Nephron progenitor cell (in vitro differentiated cells): ENCODE measurements at regions not wholly inside any gene's neighbourhood (a gene's known extent, or its start where the extent isn't known, plus 50 kb on each side); places are given as distances from the start of the nearest gene placed in this dataset.
A peak's percentile ranks its signal among the peaks of the same experiment; 100 is the strongest.

Source experiments
- DNase-seq: peaks from one replicate; pipeline ENCODE4 v3.0.0; 2021
- H3K27ac Mint-ChIP-seq: 2 replicates; pipeline ENCODE4 v1.8.0; 2021; ENCODE audit warnings: mild to moderate bottlenecking, moderate library complexity, mixed read lengths
- H3K27me3 Mint-ChIP-seq: 2 replicates; pipeline ENCODE4 v1.8.0; 2021; ENCODE audit warnings: mild to moderate bottlenecking, low read depth, mixed read lengths; ENCODE audit not compliant: poor library complexity
- H3K36me3 Mint-ChIP-seq: 2 replicates; pipeline ENCODE4 v1.8.0; 2021; ENCODE audit warnings: low read depth, mixed read lengths
- H3K4me1 Mint-ChIP-seq: 2 replicates; pipeline ENCODE4 v1.8.0; 2021; ENCODE audit warnings: mixed read lengths
- H3K4me3 Mint-ChIP-seq: 2 replicates; pipeline ENCODE4 v1.8.0; 2021; ENCODE audit warnings: mild to moderate bottlenecking, moderate library complexity, mixed read lengths
- H3K9me3 Mint-ChIP-seq: 2 replicates; pipeline ENCODE4 v1.8.0; 2021; ENCODE audit warnings: mild to moderate bottlenecking, moderate library complexity, mixed read lengths
- CTCF ChIP-seq: fragments of 200-600 bp; sonication (generic); IDR thresholded peaks from 2 replicates; pipeline ENCODE4 v1.5.0; 2021; ENCODE audit warnings: antibody characterized with exemption

DNA sequence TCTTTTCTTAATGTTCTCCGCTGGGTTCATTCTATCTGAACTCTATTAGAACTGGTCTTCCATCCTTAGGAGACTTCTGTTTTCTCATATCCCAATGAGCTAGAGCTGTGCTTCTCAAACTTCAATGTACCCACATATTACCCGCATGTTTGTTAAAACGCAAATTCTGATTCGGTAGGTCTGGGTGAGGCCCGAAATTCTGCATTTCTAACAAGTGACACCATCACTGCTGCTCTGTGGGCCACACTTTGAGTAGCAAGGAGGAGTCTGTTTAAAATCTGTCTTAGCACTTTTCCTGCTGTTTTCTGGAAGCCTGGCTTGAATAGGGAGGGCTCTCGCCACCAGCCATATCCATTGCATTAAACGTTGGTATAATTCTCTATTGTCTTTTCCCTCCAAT is 151.9 kb upstream of the CLINT1 start:
- Mint-ChIP-seq H3K27ac (no peak overlapping the region), H3K27me3 (peaks cover 17% of the 10 kb centered on the region), H3K36me3 (no peaks in the 10 kb centered on the region), H3K4me1 (peaks cover 18% of the 10 kb centered on the region), H3K4me3 (no peak overlapping the region), H3K9me3 (peaks cover 3% of the 10 kb centered on the region)
- no peak for TF ChIP-seq CTCF
- DNase-seq: no peak

- no peak overlapping the region for H3K4me3 Mint-ChIP-seq
- H3K27me3 Mint-ChIP-seq: peaks cover 8% of the 10 kb centered on the region
- H3K4me1 Mint-ChIP-seq: peaks cover 11% of the 10 kb centered on the region
- TF ChIP-seq CTCF: no peak
- no peaks in the 10 kb centered on the region for H3K36me3 Mint-ChIP-seq
- DNase-seq: no peak
- H3K9me3 Mint-ChIP-seq: peaks cover 10% of the 10 kb centered on the region
- H3K27ac Mint-ChIP-seq: no peak overlapping the region
Measured at GRCh38 chr5:158007336-158007735, 148.4 kb upstream of the CLINT1 start.

- no peak overlapping the region for H3K27ac Mint-ChIP-seq
- H3K27me3 Mint-ChIP-seq: peaks cover 4% of the 10 kb centered on the region
- H3K36me3 Mint-ChIP-seq: no peaks in the 10 kb centered on the region
- TF ChIP-seq CTCF: no peak
- no peaks in the 10 kb centered on the region for H3K9me3 Mint-ChIP-seq
- H3K4me1 Mint-ChIP-seq: peaks cover 1% of the 10 kb centered on the region
- DNase-seq: no peak
- H3K4me3 Mint-ChIP-seq: no peak overlapping the region
Measured at GRCh38 chr5:157999696-158000095, 140.8 kb upstream of the CLINT1 start.

DNA sequence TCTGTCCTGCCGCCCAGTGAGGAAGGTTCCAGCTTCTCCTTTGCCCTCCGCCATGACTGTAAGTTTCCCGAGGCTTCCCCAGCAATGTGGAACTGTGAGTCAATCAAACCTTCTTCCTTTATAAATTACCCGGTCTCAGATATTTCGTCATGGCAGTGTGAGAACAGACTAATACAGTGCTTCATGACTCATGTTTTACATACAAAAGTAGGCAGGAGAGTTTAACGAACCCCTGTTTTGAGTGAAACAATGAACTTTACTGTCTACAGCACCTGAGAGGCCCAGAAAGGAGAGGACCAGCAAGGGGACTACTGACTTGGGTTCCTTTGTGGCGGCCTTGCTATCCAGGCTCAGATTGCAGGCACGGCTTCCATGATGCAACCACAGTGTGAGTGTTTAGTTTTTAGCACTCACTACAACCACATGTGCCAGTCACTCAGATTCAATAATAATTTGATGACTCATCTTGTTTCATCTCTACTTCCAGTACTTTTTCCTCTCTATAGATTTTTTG is 139.1 kb upstream of the CLINT1 start:
- Mint-ChIP-seq H3K9me3 (no peaks in the 10 kb centered on the region), H3K27ac (no peak overlapping the region), H3K36me3 (no peaks in the 10 kb centered on the region), H3K4me3 (no peak overlapping the region), H3K27me3 (peaks cover 5% of the 10 kb centered on the region), H3K4me1 (peaks cover 7% of the 10 kb centered on the region)
- no peak for DNase-seq
- TF ChIP-seq CTCF: no peak

GRCh38 chr5:157994906-157995519 is 136.1 kb upstream of the CLINT1 start:
- DNase-seq: peak; percentile 75
- H3K9me3 Mint-ChIP-seq: no peaks in the 10 kb centered on the region
- H3K4me1 Mint-ChIP-seq: peaks cover 7% of the 10 kb centered on the region
- peak; percentile 77 for TF ChIP-seq CTCF
- peaks cover 5% of the 10 kb centered on the region for H3K27me3 Mint-ChIP-seq
- H3K4me3 Mint-ChIP-seq: no peak overlapping the region
- no peaks in the 10 kb centered on the region for H3K36me3 Mint-ChIP-seq
- no peak overlapping the region for H3K27ac Mint-ChIP-seq

- H3K27me3 Mint-ChIP-seq: peaks cover 5% of the 10 kb centered on the region
- H3K27ac Mint-ChIP-seq: no peak overlapping the region
- TF ChIP-seq CTCF: no peak
- DNase-seq: no peak
- no peaks in the 10 kb centered on the region for H3K36me3 Mint-ChIP-seq
- peaks cover 7% of the 10 kb centered on the region for H3K4me1 Mint-ChIP-seq
- H3K4me3 Mint-ChIP-seq: no peak overlapping the region
- no peaks in the 10 kb centered on the region for H3K9me3 Mint-ChIP-seq
Measured at GRCh38 chr5:157993986-157994691, 135.2 kb upstream of the CLINT1 start.
